SKM-1 treated with dmso at 0.1 percent for 144 hours (cell line): ENCODE measurements at regions not wholly inside any gene's neighbourhood (a gene's known extent, or its start where the extent isn't known, plus 50 kb on each side); places are given as distances from the start of the nearest gene placed in this dataset.

Source experiments
- DNase-seq: peaks from one replicate; lab custom pipeline; 2025; ENCODE audit not compliant: unreplicated experiment; lab: John Stamatoyannopoulos, UW

DNA sequence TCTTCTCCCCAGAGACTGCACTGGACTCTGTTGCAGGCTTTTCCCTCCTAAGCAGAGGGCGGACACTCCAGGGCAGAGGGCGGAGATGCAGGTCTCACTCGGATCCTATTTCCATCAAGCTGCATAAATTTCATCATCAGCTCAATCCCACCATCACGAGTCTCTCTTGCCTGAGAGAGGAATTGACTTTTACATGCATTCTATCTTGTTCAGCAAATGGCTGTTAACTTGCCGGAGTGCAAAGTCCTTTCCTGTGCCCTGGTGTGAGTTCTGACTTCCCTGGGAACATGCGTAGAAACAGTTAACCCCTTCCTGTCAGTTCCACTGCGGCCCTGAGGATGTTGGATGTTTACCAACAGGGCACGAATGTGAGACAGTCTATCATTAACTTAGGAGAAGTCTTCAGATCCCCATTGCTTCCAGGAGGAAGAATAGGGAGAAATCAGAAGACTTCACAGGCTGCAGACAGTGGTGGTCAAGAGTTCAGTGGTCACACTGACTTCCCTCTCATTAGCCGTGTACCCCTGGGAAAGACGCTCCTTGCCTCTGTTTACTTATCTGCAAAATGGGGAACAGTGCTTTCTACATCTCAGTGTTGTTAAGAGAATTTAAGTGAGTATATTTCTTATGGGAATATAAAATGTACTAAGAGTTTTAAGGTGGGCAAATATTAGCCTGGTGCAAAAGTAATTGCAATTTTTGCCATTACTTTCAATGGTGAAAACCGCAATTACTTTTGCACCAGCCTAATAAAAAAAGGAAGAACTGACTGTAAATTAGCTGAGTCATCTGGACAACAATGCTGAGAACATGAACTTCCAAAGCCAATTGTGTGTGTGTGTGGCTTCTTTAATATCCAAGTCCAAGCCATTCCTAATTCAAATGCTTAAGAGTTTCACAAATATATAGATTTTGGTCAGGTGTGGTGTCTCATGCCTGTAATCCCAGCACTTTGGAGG, 248.0 kb downstream of the DRD1 start:
- DNase-seq: no peak

DNA sequence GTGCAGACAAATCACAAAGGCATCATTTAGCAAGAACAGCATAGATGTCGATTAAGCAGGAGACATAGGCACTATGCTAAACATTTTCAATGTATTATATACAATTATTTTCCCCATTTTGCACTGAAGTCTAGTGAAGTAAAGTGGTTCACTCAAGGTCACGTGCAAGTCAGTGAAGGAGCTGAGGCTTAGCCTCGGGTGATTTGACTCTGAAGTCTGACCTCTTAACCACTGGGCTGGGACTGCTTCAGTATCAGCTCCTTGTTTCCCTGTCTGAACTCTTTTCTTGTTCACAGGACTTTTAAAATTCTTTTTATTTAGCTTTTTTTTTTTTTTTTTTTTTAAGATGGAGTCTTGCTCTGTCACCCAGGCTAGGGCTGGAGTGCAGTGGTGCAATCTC, 262.7 kb downstream of the DRD1 start:
- no peak for DNase-seq

DNA sequence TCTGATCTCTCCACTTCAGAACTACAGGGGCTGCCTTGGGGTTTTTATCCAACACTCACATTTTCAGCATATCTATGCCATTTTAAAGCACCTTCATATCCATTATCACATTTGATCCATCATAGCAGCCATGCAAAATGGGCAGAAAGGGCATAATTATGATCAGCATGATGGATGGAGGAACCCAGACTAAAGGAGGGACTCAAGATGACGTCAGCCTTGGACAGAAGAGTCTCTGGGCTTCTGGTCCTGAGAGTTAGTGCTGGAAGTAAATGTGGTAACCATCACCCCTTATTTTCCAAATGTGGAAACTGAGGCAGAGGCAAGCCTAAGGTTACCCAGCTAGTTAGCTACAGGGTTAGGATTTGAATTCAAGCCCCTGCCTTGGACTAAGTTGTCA, 273.1 kb downstream of the DRD1 start:
- DNase-seq: no peak

DNA sequence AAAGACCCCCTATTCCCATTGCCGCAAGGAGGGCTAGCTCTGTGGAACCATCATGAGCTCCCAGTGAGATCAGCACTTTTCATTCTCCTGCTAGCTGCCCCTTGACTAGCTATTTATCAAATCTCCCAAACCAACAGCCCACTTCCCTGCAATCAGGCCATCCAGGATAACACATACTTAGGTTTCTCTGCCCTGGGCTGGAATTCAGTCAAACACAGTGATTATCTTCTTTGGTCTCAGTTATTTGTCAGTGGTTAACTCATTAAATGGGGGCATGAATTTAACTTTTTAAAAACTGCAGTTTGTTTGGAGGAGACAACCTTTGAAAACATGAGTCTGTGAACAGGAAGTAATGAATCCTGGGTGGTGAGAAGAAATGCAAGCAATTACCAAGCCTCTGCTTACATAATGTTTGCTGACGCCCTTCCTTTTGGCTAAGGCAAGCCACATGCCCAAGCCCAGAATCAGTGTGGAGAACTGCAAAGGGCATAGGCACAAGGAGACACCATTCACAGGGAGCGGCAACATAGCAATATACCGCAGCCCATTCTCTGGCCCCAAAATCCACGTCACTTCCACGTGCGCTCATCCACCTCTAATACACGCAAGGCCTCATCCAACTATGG, 275.0 kb downstream of the DRD1 start:
- DNase-seq: no peak

DNA sequence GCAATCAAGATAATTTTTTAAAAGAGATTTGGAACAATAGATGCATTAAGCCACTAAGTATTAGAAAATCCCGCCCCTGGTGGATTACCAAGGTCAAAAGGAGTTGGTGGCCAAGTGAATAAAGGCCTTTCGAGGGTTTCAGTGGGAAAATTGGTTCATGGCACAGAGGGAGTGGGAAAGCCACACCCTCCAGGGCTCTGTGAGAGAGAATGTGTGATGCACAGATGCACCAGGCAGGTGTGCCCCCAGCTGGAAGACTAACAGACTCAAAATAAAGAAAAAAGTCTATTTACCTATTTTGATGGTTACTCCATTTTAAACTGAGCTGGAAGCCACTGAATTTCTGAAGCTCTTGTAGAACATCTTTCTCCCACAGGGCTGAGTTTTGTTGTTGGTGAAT, 278.0 kb downstream of the DRD1 start:
- DNase-seq: no peak

DNA sequence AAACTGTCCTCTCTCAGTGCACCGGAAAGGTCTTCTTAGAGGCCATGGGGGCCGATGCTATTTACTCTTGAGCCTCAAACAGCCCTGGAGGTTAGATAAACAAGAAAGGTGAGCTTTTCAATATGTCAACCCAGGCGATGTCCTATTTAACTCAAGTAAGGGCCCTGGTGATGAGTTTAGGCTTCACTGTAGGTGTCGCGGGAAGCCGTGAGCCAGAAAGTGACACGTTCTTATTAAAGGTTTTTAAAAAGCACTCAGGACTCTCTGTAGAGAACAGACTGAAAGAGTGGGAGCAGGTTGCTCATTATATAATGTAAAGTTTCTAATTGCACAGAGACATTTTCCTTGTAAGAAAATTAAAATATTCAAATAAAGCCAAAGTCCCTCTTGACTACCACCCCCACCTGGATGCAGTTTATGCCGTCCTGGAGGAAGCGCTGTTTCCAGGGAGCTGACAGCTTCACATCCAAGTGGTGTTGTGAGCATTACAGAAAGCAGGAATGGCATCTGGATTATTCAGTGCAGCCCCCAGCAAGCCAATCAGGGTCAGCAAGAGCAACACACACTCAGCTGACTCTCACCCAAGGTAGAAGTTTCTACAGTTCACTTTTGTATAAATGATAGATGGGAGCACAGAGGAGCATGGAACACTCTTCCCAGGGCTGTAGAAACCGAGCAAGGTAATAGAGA, 280.3 kb downstream of the DRD1 start:
- no peak for DNase-seq

DNA sequence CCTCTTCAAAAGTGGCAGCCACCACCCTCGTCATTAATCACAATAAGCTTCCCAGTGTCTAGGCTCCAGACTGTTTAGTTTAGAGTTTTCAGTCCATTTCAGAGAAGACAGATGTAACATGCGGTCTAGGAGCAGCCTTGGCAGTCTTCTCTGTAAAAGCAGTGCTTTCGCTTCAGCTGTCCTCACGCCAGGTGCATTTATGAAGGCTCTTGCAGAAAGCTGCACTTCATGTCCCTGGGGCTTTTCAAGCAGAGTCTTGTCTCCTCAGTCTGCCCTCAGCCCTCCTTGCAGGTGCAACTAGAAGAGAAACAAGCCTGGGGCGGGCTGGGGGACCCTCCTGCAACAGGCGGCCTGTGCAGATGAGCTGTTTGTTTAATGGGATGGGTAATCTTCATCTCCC, 281.9 kb downstream of the DRD1 start:
- DNase-seq: no peak

DNA sequence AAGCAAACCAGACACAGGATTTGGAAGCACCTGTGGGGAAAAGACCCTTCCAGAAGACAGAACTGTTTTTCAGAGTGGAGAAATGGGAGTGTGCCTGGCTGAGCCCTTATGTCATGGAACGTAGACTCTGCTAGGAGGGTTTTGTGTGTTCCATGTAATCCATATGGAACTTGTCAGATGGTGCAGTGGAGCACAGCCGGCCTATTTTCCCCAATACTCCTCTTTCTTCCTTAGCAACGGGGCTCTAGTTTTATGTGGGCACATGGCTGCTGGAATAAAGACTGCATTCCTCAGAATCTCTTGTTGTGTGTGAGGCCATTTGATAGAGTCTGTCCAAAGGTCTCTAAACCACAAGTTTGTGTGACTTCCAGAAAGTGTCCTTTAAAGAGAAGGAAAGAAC, 284.0 kb downstream of the DRD1 start:
- no peak for DNase-seq

DNA sequence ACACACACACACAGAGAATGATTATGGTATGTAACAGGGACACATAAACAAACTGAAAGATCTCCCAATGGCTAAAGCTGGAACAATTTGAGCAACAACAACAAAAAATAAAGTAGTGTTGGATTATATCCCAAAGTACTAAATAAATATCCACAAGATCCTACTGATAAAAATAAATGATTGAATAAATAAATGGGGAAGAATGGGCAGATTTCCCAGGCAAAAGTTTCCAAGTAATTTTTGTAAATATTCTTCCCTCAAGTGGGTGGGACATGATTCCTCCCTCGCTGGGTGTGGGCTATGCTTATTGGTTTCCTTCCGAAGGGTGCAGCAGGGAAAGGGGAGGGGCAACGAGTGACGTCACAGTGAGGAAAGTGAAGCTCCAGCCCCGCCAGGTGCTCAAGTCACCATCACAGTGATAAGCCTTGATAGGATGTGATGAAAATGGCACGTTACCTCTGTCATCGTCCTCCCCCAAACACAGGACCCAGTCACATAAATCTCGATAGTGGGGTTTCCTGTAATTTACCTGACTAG, 295.3 kb downstream of the DRD1 start:
- DNase-seq: no peak

DNA sequence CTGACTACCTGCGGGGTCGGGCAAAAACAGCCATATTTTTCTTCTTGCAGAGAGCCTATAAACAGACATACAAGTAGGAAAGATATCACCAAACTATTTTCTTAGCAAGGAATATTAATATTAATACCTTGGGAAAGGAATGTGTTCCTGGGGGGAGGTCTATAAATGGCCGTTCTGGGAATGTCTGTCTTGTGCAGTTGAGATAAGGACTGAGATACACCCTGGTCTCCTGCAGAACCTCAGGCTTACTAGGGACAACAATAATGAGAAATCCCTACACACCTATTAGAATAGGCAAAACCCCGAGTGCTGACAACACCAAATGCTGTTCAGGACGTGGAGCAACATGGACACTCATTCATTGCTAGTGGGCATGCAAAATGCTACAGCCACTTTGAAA, 297.2 kb downstream of the DRD1 start:
- DNase-seq: no peak

DNA sequence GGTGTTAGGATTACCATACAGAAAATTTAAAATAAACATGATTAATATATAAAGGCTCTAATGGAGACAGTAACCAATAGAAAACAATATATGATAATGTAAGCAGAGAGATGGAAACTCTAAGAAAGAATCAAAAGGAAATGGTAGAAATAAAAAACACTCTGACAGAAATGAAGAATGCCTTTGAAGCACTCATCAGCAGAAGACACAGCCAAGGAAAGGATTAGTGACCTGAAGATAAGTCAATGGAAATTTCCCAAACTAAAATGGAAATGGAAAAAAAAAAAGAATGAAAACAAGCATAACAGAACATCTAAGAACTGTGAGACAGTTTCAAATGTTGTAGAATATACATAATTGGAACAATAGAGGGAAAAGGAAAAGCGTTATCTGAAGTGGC, 302.6 kb downstream of the DRD1 start:
- no peak for DNase-seq

DNA sequence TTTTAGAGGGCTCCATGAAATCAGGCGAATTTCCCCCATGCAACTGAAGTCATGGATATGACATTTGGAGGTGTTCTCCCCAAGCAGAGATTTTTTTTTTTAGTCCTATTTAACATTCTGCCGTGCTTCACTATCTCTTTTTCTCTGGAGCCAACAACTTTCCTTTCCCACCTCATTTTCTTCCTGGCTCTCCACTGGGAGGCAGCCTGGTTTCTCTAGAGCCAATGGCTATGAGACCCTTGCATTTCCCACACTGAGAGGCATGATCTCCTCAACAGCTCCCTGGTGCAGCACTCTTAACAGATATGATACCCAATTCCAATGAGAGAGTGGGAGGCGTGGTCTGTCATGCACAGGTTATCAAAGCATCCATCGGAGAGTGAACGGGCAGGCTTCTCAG, 310.8 kb downstream of the DRD1 start:
- no peak for DNase-seq

DNA sequence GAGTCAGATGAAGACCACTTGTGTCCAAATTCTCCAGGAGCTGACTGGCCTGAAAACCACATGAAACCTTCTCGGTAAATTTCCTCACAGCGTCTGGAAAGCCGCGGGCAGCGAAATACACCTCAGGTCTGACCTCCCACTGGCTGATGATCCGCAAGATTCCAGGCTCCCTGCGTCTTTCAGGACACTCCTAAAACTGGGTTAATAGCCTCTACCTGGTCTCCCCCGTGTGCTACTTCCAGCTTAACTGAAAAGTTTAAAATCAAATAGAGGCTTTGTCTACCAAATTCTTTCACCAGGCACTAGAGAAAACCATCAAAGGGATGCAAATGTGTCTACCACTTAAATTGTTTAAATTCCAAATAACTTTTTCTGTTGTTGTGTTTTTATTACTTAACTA, 312.6 kb downstream of the DRD1 start:
- no peak for DNase-seq

DNA sequence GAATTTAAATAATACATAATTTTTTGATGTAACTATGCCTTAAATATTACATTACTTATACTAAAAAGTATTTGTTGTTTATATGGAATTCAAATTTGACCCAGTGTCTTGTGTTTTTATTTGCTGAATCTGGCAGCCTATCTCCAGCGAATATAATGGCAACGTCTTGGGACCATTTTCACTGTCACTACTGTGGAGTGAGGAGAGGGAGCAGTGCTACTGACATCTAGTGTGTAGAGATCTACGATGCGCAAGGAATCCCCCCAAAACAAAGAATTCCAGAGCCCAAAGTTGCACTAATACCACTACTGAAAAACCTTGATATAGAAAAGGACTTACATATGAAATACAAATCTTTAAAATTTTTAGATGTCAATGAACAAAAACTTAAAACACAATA, 314.4 kb downstream of the DRD1 start:
- no peak for DNase-seq

DNA sequence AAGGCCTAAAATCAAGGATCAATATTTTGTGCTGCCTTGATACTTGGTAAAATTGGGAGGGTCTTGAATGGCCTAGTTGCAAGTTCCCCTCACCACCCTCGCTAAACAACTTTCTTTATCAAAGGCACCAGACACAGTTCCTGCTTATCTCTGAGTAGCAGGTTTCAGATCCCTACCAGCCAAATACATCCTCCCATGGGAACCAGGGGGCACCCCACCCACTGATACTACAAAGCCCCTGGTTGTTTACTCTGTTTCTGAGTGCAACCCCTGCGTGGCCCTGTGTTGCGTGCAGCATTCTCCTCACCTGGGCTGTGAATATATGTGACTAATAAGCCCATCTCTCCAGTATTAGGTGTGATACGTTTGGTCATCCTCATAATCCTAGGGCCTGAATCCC, 314.9 kb downstream of the DRD1 start:
- DNase-seq: no peak

DNA sequence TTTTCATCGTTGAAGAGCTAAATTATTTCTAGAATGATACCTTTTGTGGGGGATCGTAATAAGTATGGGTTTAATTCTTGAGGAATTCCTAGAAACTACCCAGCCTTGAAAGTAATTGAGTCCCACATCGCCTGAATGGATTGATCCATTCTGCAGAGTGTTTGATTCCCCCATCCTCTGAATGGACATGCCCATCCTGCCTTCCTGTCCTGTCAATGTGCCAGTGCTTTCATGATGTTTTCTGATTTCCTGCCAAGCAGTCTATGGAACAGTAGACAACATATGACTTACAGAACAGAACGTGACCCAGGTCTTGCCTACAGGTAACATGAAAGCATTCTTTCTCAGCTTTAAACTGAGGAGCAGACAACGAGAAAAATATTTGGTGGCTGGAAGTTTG, 319.2 kb downstream of the DRD1 start:
- DNase-seq: no peak

DNA sequence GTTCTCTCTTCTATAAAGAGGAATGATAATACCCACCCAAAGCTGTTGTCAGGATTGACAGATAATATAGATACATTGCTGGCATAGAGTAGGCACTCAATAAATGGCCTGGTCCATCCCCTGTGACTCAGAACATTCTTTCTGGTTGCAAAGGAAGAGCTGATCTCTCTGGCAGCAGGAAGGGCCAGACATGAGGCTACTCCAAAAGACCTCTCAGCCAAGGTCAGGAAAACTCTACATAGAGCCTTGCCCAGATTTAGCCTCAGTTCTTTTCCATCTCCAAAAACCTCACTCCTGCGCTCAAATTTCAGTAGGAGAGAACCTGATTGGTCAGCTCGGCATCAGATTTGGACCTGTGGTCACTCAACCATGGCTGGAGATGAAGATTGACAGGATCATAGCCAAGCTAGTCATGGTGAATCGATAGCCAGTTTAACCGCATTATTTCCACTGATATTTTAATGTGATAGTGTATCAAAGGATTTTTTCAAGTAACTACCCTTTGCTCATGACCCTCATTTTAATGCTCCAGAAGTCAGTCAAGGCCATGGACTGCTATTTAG, 319.6 kb downstream of the DRD1 start:
- DNase-seq: no peak

DNA sequence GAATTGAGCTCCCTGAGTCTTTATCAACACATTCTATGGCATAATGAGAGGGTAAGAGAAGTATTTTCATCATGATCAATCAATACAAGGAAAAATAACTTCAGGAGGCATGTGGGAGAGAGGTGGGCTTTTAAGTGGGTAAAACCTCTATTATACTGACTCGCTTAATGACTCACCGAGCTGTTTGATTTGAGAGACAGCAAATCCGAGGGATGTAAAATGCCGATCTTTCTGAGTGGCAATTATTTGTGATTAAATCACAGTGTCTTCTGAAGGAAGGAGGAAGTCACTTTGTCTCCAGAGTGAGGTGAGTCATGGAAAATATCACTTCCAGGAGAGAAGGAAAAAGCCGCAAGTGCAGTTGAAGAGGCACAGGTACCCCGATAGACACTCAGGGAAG, 320.4 kb downstream of the DRD1 start:
- no peak for DNase-seq

DNA sequence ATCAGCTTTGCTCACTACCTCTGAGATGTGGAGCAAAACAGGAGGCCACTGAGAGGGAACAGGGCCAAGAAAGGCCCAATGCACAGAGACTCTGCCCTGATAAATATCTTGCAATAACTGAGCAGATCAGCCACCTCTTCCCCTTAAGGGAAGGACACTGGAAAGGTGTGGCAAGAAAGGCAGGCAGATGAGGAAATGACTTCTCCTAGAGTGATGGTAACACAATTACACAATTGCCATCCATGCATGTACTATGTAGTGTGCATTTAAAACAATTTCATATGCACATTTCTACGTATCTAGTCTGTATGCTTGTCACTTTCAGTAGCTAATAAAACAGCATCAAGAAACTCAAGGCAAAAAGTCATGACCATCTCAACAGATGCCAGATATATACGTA, 322.5 kb downstream of the DRD1 start:
- no peak for DNase-seq

DNA sequence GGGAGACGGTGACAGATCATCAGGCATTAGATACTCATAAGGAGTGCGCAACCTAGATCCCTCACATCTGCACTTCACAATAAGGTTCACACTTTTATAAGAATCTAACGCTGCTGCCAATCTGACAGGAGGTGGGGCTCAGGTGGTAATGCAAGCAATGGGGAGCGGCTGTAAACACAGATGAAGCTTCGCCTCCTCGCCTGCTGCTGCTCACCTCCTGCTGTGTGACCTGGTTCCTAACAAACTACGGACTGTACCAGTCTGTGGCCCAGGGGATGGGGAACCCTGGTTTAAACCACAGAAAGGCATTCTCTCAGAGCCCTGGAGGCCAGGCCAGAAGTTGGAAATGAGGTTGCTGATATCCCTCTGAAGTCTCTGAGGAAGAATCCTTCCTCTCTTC, 323.6 kb downstream of the DRD1 start:
- no peak for DNase-seq

DNA sequence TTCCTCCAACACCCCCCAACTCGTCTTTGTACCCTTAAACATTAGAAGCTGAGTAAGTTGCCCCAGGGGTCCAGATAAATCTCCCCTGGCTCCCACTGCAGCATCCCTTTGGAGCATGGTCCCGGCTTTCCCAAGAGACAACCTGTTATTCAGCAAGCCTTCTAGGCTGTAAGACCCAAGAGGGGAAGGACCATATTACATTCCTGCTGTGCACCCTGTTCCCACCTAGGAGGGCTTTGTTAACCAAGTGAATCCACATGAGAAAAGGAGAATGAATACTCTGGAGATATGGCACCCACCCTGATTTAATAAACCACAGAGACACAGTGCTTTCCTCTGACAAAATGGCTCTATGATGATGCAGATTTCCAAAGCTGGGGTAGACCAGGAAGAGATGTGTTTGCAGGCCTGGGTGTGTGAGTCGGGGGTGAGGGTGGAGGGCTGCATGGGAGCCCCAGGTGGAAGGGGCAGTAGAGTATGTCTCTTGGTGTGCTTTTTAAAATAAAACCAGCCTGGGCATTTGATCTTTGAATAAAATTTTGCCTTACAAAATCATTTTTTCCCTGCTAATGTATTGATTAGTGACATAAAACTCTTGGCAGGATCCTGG, 325.2 kb downstream of the DRD1 start:
- DNase-seq: no peak
